ENCODE measurements at regions not wholly inside any gene's neighbourhood (a gene's known extent, or its start where the extent isn't known, plus 50 kb on each side); places are given as distances from the start of the nearest gene placed in this dataset.
"Not testable (repeated sequence)": the region's sequence is repeated elsewhere in the genome, so short reads cannot be mapped to it uniquely, and the experiment has no call there.

DNA sequence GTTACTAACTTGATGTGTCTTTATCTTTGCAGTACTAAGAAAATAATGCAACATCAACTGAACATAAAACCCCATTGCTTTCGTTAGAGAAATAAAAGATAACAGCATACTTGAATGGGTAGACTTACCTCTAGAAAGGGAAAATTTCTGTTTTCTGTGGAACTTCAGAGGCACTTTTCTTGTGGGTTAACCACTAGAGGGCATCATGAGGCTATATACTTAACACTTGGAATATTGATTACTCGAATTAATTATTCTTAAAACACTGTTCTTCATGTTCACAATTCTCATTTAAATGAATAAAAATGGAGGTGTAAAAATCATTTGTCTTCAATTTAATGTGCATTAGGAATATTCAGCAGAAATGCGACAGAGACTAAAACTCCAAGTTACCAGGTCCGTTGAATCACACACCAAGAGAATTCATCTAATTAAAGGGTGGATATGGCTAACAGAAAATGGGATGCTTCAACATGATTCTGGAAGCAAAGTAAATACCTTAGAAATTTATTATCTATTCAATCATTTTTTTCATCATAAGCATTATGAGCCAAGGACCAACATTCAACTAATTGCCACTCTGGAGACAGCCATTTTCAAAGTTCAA lies 330.8 kb upstream of the PREP start:
- DNase-seq (ENCODE audit: low read depth): peak; percentile 10

DNA sequence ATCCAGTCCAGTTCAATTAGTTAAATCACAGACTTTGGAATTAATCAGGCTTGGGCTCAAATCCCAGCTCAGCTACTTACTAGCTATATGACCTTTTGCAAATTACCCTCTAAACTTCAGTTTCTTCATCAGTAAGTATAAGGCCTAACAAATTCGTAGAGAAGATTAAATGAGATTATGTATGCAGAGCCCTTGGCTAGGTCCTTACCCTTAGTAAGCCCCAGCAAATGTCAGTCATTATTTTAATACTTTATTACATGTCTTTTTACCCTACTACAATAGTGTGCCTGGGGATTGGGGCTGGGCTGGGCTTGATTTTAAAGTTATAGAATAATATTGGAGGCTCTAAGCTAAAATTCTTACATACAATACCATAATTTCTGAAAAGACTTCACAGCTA lies 326.1 kb upstream of the PREP start:
- DNase-seq (ENCODE audit: low read depth): no peak

DNA sequence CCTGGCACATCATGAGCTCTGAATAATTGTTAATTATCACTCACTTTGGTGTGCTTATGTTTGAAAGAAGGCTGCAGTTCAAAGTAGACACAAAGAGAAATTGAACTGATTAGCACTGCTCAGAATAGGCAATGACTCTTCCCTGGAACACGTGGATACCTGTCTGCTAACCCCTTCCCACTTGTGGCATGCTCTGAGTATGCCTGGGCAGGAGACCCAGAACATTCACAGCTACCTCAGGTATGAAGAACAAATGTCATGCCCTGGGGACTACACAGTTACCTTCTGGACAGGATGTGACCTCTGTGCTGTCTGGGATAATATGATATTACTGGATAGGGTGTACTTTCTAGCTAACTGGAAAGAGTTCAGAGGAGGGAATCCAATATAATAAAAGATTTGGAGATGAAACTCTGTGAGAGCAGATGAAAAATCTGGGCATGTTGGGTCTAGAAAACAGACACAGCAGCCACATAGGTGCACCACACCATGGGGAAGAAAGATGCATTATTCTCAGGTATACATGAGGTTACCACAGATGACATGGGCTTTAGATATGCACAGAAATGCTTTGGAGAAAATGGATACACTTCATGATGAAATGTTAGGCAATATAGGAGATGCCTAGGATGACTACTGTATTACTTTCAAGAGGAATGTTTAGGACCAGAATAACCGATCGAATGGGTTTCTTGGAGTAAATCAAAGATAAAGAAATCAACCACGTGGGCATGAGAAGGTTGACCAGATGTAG lies 324.2 kb upstream of the PREP start:
- DNase-seq (ENCODE audit: low read depth): no peak

DNA sequence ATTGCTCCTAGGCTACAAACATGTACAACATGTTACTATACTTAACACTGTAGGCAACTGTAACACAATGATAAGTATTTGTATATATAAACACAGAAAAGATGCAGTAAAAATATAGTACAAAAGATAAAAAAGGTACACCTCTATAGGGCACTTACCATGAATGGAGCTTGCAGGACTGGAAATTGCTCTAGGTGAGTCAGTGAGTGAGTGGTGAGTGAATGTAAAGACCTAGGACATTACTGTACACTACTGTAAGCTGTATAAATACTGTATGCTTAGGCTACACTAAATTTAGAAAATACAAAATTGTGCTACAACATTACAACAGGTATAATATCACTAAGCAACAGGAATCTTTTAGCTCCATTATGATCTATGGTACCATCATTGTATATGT lies 312.0 kb upstream of the PREP start:
- DNase-seq (ENCODE audit: low read depth): no peak

DNA sequence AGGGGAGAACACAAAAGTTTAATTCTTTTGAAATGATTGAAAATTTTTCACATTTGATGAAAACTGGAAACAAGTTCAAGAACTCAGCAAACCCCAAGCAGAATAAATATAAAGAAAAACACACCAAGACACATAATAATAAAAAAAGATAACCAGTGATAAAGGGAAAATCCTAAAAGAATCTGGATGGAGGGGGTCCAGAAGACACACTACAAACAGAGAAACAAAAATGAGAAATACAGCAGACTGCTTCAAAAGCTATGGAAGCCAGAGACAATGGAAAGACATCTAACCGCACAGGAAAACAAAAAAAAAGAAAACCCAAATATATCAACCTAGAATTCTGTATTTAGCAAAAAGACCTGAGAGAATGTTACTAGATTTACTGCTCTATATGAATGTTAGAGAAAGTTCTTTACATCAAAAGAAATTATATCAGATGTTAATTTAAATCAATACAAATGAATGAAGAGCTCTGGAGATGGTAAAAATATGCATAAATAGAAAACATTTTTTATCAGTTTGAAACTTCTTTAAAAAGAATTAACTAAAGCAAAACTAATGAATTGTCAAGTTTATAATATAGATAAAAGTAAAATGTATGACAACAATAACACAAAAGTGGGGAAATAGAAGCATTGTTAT lies 310.7 kb upstream of the PREP start:
- peak; percentile 26 for DNase-seq (ENCODE audit: low read depth)

DNA sequence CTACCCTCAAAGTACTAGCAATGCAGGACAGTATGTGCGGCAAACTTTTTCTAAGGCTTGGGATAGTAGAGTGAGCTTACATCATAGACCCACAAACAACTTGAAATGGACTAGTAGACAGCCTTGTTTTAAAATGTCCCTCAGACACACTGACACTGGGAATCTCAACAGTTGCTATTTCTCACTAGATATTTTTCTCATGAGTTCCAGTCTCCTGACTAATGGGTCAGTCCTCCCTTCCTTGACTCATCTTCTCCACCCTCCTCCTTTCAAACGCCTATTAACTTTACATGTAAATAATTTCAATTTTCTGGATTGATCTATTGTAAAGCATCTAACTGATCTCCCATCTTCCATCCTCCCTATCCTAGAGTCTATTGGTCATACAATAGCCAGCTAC lies 308.3 kb upstream of the PREP start:
- DNase-seq (ENCODE audit: low read depth): peak; percentile 44

DNA sequence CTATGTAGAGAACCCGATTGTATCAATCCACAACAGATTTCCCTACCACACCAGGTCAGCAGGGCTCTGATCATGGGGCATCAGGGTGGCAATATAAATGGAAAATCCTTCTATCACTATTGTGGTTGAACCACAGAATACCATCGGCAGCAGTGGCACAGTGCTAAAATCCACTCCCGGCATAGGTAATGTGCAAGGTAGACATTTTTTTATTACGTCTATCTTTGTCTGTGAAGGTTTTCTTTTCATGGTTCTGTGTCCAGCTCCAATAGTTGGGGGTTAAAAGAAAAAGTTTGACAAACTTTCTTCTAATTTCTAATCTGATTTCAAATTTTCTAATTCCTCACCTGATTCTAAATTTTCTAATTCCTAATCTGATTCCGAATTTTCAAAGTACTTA lies 302.7 kb upstream of the PREP start:
- no peak for DNase-seq (ENCODE audit: low read depth)

DNA sequence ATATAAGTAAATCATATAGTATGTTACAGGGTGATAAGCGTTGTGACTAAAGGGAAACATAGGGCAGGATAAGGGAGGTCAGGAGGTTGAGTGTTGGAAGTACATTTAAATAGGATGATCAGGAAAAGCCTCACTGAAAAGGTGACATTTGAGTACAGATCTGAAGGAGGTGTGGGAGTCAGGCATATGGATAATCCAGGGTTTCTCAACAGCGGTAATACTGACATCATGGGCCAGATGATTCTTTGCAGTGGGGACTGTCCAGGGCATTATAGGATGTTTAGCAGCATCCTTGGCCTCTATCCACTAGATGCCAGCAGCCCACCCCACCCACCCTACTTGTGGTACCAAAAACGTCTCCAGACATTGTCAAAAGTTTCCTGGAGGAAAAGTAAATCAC lies 292.6 kb upstream of the PREP start:
- DNase-seq (ENCODE audit: low read depth): no peak

DNA sequence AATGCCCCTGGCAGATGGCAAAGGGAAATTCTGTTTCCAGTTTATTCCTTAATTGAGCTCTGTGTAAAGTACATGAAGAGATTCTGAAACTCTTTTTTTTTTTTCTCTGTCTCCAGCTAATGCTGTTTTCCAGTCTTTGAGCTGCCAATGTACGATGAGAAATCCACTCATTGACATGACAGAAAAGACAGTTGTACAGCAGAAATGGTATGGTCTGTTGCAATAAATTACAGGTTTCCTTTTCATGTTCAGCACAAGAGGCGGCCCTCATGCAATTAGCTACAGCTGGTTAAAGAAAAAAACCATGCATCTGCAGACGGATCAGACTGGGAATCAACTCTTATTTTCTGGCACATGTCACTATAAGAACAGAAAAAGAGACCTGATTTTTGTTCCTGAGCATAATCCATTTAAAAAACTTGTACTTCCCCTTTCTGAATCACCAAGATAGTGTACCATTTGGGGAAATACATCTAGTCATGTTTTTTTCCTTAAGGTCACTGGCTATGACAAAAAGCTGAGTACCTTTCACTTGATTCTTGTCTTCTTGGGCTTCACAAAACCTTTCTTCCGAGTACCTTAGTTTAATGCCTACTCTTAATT lies 289.8 kb upstream of the PREP start:
- DNase-seq (ENCODE audit: low read depth): no peak

DNA sequence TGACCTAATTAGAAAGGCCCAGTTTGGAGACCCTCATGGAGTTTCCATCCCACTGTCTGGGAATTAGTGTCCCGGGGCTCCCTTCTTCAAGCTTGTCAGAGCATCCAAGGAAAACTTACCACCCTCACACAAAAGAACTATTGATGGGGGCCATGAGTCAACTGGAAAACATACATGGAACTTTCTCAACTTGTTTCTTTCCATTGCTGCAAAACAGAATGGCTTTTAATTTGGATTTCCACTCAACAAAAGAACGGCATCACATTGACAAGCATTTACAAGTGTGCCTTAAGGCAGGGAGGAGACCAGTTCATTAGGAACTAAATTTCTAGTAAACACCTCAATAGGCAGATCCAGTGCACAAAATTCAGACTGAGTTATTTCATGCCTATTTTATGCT lies 289.1 kb upstream of the PREP start:
- DNase-seq (ENCODE audit: low read depth): no peak

DNA sequence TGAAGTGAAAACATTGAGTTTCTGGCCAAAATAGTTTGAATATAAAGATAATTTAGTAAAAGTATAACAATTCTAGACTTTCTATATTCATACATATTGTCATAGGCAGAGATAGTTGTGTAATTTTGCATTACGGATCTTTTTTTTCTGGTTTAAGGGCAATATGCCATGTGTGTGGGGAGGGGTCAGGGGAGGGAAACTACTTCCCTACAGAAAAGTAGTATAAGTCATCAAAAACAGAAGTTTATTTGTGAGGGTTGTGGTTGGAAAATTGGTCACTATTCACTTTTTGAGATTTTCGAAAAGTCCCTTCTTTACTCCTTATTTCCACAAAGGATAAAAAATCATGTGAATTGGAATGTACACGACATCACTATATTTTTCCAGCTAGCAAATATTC lies 288.2 kb upstream of the PREP start:
- no peak for DNase-seq (ENCODE audit: low read depth)

DNA sequence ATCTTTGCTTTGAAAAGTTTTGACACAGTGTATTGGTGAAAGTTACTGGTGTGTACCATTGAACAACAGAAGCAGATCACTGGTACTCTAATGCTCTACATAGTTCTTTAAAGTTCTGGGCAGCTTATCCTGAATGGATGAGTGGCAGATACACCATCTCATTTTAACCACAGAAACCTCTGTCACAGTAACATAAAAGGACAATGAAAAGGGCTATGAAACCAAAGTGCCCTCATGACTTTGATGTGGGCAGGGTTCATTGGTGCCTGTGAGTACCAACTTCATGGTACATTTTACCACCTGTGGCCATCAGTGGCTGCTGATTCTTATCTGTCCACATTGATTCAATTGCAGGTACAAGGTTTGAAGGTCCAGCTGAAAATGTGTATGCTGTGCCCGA lies 285.7 kb upstream of the PREP start:
- no peak for DNase-seq (ENCODE audit: low read depth)

DNA sequence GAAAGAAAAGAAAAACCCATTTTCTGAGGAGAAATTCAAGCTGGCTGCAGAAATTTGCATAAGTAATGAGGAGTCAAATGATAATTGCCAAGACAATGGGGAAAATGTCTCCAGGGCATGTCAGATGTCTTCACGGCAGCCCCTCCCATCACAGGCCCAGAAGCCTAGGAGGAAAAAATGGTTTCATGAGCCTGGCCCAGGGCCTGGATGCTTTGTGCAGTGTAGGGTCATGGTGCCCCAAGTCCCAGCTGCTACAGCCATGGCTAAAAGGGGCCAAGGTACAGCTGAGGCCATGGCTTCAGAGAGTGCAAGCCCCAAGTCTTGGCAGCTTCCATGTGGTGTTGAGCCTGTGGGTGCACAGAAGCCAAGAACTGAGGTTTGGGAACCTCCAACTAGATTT lies 283.9 kb upstream of the PREP start:
- DNase-seq (ENCODE audit: low read depth): not testable (repeated sequence)

DNA sequence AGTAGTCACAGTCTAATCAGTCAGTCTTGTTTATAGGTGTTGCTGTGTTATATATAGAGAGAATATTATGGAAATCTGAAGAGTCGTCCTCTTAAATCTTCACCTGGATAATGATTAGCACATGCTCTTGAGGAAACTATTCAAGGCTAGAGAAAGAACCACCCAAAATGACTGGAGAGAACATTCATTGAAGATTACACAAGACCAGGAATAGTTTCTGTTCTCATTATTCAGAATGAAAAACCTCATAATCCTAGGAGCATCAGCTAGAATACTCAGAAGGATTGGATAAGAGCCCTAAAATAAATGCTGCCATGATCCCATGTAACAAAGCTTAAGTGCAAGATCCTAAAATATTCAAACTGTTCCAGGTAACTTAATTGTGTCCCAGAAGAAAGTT lies 278.2 kb upstream of the PREP start:
- DNase-seq (ENCODE audit: low read depth): no peak

DNA sequence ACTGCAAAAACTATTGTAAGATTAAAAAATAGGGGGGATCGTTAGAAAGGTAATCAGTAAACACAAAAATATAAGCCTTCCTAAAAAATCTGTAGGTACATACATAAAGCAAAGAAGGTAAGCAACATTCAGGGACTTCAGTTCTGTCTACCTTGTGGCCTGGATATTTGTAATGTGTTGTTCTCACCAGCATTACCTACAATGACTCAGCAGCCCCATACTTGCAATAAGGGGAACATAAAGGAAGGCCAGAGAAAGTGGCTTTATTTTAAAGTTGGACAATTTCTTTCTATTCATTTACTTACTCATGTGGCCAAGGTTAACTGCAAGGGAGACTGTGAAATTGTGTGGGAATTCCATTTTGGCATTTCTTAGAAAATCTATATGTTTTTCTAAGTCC lies 277.2 kb upstream of the PREP start:
- DNase-seq (ENCODE audit: low read depth): no peak

DNA sequence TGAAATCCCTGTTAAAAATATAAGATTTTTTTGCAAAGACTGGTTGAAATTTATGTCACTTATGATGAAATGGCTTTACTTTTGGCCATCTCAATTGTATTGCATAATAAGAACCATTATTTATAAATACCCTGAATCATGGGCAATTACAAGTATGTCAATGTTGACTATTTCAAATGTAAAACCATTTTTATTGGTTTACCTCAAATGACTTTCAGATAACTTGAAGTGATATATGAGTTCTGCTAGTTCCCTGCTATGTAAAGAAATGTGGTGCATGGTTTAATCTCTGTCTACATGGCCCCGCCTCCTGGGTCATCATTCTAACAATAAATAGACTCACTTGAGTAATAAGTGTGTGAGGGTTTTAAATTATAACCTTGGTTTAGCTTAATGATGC lies 275.6 kb upstream of the PREP start:
- no peak for DNase-seq (ENCODE audit: low read depth)

DNA sequence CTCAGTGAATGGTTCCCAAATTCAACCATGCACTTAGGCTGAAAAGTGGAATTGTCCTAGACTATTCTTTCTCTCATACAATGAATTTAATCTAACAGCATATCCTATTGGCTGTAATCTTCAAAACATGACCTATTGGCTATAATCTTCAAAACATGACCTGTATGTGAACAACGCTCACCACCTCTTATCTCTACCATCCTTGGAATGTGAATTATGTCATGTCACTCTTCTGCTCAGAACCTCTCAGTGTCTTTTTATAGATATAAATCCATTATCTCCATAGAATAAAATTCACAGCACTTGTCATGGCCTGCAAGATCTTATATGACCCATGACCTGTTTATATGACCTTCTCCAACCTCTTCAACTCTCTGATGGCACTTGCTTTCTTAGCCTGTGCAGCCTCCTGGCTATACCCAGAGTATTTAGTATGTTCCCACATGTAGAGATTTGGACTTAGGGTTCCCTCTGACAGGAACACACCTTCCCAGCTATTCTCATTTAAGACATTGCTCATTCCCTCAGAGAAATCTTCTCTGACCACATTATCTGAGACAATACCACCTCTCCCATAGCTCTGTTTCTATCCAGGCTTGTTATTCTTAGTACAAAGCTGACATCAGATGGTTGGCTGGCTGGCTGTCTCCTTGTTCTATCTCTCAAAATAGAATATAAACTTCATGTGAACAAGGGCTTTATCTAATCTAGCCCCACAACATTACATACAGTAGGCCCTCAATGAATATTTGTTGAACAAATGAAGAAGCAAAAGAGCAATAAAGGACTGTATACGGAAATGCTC lies 275.0 kb upstream of the PREP start:
- DNase-seq (ENCODE audit: low read depth): no peak

DNA sequence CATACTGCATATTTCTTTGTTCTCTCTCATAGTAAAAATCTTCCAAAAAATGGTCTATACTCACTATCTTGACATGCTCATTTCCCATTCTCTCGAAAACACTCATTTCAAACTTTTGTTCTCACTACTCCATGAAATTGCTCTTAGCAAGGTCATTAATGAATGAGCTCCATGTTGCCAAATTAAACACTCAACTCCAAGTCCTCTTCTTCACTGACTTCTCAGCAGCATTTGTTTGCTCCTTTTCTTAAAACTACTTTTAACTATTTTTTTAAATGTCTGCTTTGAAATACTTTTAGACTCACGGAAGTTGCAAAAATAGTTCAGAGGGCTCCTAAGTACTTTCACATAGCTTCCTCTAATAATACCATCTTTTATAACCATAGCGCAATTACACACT lies 274.0 kb upstream of the PREP start:
- DNase-seq (ENCODE audit: low read depth): no peak

DNA sequence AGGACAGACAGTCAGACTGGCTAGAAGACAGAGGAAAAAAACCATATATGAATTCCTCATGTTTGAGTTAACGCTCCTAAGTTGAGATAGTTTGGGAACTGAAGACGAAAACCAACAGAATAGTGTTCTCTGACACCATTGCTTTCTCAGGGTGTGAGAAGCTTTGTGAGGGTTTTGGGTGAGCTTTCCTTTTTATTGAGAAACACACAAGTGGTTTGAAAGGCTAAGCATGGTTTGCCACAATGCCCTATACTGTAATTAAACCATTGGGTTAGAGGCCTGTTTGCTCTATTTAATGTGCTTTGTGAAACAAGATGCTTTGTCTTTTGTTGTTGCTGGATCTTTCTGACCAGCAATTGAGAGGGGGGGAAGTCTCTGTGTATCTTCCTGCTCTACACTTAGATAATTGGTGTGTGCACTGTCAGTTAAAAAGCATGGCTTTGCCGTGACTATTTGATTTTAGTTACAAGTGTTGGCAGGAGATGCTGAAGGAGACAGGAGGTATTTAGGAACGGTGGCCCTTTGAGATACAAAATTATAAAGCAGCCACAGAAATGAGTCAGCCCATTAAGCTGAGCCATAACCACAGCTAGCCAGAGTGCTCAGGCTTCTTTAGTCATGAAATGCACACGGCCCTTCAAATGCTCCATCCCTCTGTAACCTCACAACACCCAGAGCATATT lies 273.0 kb upstream of the PREP start:
- peak; percentile 94 for DNase-seq (ENCODE audit: low read depth)

DNA sequence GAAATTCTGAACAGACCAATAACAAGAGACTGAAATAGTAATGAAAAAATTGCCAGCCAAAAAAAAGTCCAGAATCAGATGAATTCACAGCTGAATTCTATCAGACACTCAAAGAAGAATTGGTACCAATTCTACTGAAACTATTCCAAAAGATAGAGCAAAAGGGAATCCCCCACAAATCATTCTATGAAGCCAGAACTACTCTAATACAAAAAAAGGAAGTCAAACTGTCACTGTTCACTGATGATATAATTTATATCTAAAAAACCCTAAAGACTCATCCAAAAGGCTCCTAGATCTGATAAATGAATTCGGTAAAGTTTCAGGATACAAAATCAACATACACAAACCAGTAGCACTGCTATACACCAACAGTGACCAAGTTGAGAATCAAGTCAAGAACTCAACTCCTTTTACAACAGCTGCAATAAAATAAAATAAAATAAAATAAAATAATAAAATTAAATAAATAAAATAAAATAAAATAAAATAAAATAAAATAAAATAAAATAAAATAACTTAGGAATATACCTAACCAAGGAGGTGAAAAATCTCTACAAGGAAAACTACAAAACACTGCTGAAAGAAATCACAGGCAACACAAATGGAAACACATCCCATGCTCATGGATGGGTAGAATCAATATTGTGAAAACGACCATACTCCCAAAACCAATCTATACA lies 270.1 kb upstream of the PREP start:
- not testable (repeated sequence) for DNase-seq (ENCODE audit: low read depth)

DNA sequence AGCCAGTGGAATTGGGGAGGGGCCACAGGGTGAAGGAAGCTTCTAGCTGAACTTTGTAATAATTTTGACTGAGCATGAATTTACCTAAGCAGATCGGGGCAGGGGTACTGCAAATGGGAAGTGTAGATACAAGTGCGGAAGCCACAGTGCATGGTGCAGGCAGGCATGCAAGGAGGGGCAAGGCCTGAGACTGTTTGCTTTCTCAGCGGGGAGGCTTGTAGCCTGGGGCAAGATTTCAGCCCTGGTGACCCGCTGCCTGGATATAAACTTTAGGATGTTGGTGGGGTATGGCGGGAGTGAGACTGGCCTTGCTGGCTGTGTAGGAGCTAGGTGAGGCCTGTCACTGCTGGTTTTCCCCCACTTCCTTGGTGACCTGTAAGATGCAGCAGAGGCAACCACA lies 266.4 kb upstream of the PREP start:
- DNase-seq (ENCODE audit: low read depth): no peak

All from HT1080 (cell line).